ENCODE measurements at regions not wholly inside any gene's neighbourhood (a gene's known extent, or its start where the extent isn't known, plus 50 kb on each side); places are given as distances from the start of the nearest gene placed in this dataset.
"Not testable (repeated sequence)": the region's sequence is repeated elsewhere in the genome, so short reads cannot be mapped to it uniquely, and the experiment has no call there.

DNA sequence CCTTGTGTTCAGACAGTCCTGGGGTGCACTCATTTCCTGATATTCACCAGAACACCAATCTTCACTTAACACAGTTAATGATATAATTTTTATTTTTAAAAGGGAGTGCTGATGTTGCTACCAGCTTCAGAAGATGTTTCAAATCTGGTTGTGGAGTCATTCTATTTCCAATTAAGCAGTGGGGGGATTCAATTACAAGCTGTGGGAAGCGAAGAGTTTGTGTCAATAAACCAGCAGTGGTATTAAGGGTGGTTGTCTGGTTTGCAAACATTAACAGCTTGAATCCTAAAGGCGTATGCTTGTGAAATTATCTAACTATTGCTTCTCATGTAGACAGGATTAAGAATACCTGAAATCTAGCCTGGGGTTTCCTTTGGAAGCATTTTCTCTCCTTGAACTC lies 1637.5 kb upstream of the GOT2 start:
- no peak for DNase-seq (ENCODE audit: low spot score)
- no peak overlapping the region for H3K4me3 Mint-ChIP-seq
- H3K4me1 Mint-ChIP-seq (ENCODE audit: low read depth): no peaks in the 10 kb centered on the region
- no peaks in the 10 kb centered on the region for H3K36me3 Mint-ChIP-seq (ENCODE audit: low read depth)
- H3K9me3 Mint-ChIP-seq: peaks cover 16% of the 10 kb centered on the region
- H3K27me3 Mint-ChIP-seq (ENCODE audit: insufficient read depth): no peaks in the 10 kb centered on the region
- intact Hi-C loops (cut with micrococcal nuclease): no loop called here
- no peak overlapping the region for H3K27ac Mint-ChIP-seq

DNA sequence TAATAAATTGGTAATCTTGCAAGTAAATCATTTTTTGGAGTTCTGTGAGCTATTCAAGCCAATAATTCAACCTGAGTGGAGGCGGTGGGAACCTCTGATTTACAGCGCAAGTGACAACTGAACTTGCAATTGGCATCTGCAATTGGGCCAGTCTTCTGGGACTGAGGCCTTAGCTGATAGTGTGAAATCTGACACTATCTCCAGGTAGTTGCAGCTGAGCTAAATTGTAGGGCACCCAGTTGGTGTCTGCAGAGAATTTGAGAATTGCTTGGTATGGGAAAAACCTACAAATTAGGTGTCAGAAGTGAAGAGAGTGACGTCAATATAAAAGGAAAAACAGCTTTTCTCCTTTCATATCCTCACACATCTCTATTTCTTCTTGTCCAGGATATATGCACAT lies 1633.6 kb upstream of the GOT2 start:
- intact Hi-C loops (cut with micrococcal nuclease): no loop called here
- Mint-ChIP-seq H3K27me3 (ENCODE audit: insufficient read depth) (no peaks in the 10 kb centered on the region), H3K9me3 (peaks cover 5% of the 10 kb centered on the region), H3K36me3 (ENCODE audit: low read depth) (no peaks in the 10 kb centered on the region), H3K27ac (no peak overlapping the region), H3K4me1 (ENCODE audit: low read depth) (no peaks in the 10 kb centered on the region), H3K4me3 (no peak overlapping the region)
- no peak for DNase-seq (ENCODE audit: low spot score)

DNA sequence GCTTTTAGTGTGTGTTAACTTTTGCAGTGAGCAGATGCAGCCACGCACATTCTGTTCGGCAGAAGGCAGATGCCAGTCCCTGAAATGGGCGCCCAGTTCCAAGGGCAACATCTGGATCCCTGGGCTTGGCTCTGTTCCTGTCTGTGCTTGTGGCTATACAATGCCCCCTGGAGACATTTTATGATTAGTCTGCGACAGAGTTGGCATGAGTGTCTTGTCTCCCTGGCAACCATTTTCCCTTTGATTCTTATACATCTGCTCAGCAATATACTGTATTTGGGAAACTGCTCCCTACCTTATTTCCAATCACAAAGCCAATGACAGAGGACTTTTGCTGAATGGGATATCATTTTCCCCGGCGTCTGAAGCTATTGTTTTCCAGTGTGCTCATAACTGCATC lies 1629.5 kb upstream of the GOT2 start:
- DNase-seq (ENCODE audit: low spot score): no peak
- no peaks in the 10 kb centered on the region for H3K4me1 Mint-ChIP-seq (ENCODE audit: low read depth)
- H3K27me3 Mint-ChIP-seq (ENCODE audit: insufficient read depth): no peaks in the 10 kb centered on the region
- H3K4me3 Mint-ChIP-seq: no peak overlapping the region
- H3K36me3 Mint-ChIP-seq (ENCODE audit: low read depth): no peaks in the 10 kb centered on the region
- H3K9me3 Mint-ChIP-seq: peaks cover under 1% of the 10 kb centered on the region
- intact Hi-C loops (cut with micrococcal nuclease): no loop called here
- H3K27ac Mint-ChIP-seq: no peak overlapping the region

DNA sequence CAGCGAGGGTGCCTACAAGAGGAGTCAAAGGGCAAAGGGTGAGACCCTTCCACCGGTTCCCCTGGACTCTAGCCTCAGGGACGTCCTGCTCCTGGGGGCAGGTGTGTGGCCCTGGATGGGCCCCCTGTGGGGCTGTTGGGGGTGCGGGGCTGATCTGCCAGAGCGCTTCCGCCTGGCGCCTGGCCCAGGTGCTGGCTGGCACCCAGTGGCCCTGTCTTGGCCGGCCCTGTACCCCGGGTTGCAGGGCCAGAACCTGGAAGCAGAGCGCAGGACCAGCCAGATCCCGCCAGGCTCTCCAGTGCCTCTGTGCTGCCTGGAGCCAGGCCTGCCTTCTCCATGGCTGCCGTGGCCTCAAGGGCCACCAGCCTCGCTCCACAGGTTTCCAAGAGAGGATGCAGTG lies 1625.8 kb upstream of the GOT2 start:
- H3K4me1 Mint-ChIP-seq (ENCODE audit: low read depth); H3K27ac Mint-ChIP-seq; DNase-seq (ENCODE audit: low spot score); H3K36me3 Mint-ChIP-seq (ENCODE audit: low read depth); H3K9me3 Mint-ChIP-seq; intact Hi-C loops (cut with micrococcal nuclease); H3K27me3 Mint-ChIP-seq (ENCODE audit: insufficient read depth); H3K4me3 Mint-ChIP-seq: not testable (repeated sequence)

DNA sequence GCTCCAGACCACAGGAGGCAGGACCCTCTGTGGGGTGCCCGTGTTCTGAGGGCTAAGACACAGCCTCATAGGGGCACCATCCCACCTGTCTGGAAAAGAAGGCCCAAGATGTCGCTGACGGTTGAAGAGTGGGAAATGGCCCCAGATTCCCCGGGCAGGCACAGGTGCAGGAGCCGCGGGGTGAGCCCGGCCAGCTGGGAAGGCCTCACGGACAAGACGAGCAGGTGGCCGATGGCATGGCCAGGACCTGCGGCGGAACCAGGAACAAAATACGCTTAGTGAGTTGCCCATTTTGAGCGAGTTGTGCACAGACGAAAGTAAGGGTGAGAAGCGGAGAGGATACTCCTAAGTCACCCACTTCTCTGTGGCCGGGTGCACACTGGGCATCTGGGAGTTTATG lies 1625.3 kb upstream of the GOT2 start:
- DNase-seq (ENCODE audit: low spot score); H3K36me3 Mint-ChIP-seq (ENCODE audit: low read depth); H3K4me3 Mint-ChIP-seq; H3K27me3 Mint-ChIP-seq (ENCODE audit: insufficient read depth); H3K9me3 Mint-ChIP-seq; H3K27ac Mint-ChIP-seq; H3K4me1 Mint-ChIP-seq (ENCODE audit: low read depth); intact Hi-C loops (cut with micrococcal nuclease): not testable (repeated sequence)

DNA sequence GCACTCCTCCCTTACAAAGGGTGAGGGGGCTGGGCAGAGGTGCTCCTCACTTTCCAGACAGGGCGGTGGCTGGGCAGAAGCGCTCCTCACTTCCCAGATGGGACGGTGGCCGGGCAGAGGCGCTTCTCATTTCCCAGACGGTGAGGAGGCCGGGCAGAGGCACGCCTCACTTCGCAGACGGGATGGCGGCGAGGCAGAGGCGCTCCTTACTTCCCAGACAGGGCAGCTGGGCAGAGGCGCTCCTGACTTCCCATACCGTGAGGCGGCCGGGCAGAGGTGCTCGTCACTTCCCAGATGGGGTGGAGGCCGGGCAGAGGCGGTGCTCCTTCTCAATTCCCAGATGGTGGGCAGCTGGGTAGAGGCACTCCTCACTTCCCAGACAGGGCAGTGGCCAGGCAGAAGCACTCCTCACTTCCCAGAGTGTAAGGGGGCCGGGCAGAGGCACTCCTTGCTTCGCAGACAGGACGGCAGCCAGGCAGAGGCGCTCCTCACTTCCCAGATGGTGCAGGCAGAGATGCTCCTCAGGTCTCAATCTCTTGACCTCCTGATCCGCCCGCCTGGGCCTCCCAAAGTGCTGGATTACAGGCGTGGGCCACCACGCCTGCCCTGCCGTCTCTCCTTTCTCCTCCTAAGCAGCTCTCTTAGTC lies 1623.9 kb upstream of the GOT2 start:
- intact Hi-C loops (cut with micrococcal nuclease); H3K27me3 Mint-ChIP-seq (ENCODE audit: insufficient read depth); H3K36me3 Mint-ChIP-seq (ENCODE audit: low read depth); H3K9me3 Mint-ChIP-seq; DNase-seq (ENCODE audit: low spot score); H3K4me3 Mint-ChIP-seq; H3K4me1 Mint-ChIP-seq (ENCODE audit: low read depth); H3K27ac Mint-ChIP-seq: not testable (repeated sequence)

DNA sequence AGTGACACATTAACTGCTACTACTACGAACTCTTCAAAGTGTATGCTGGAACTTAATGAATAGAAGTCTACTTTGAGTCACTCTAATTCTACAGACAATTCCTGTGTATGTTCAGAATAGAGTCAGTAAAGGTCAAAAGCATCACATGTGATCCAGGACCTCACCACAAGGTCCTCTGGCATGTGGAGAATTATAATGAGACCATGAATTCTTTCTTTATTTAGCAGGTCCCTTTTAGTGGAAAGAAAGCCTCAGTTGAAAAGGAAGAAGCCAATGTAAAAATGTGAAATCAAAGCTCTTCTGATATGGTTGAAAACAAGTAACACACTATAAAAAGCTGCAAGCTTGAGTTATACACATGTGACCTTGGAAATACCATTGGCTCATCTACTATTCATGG lies 1612.1 kb upstream of the GOT2 start:
- peaks cover 7% of the 10 kb centered on the region for H3K9me3 Mint-ChIP-seq
- no peaks in the 10 kb centered on the region for H3K4me1 Mint-ChIP-seq (ENCODE audit: low read depth)
- H3K4me3 Mint-ChIP-seq: no peak overlapping the region
- no peak overlapping the region for H3K27ac Mint-ChIP-seq
- intact Hi-C loops (cut with micrococcal nuclease): no loop called here
- H3K27me3 Mint-ChIP-seq (ENCODE audit: insufficient read depth): no peaks in the 10 kb centered on the region
- DNase-seq (ENCODE audit: low spot score): no peak
- no peaks in the 10 kb centered on the region for H3K36me3 Mint-ChIP-seq (ENCODE audit: low read depth)

DNA sequence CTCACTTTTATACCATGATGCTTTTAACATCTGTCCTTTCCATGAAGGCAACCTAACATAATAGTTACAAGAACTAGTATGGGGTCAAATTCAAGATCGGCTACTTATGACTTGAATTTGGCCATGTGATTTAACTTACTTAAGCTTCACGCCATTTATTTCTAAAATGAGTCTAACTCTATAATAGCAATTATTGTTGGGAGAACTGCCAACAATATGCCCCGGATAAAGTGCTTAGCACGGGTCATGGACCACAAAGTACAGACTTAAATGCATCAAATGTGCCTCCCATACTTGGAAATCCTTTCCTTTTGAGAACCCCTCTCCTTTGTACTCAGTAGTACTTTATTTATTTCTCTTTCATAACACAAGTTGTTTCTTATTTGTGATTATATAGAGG lies 1603.6 kb upstream of the GOT2 start:
- intact Hi-C loops (cut with micrococcal nuclease): no loop called here
- H3K4me3 Mint-ChIP-seq: no peak overlapping the region
- H3K4me1 Mint-ChIP-seq (ENCODE audit: low read depth): no peaks in the 10 kb centered on the region
- H3K27ac Mint-ChIP-seq: no peak overlapping the region
- peaks cover 11% of the 10 kb centered on the region for H3K9me3 Mint-ChIP-seq
- no peaks in the 10 kb centered on the region for H3K27me3 Mint-ChIP-seq (ENCODE audit: insufficient read depth)
- DNase-seq (ENCODE audit: low spot score): no peak
- no peaks in the 10 kb centered on the region for H3K36me3 Mint-ChIP-seq (ENCODE audit: low read depth)

DNA sequence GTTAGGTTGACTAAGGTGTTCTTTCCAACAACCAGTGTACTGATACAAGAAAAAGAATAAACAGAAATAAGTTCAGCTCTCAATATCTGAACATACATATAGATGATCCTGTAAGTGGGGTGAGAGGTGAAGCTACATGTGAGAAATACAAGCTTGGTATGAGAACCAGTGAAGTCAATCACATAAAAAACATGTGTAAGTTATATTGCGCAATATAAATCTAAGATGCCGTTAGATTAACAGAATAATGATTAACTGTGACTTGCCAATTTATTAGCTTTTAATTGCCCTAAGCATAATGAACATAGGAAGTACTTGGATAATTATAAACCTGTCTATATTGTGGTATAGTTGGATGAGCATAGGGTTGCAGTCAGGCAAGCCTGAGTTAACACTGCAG lies 1597.1 kb upstream of the GOT2 start:
- H3K4me1 Mint-ChIP-seq (ENCODE audit: low read depth): no peaks in the 10 kb centered on the region
- no peak overlapping the region for H3K27ac Mint-ChIP-seq
- no peaks in the 10 kb centered on the region for H3K36me3 Mint-ChIP-seq (ENCODE audit: low read depth)
- H3K4me3 Mint-ChIP-seq: no peak overlapping the region
- peaks cover 22% of the 10 kb centered on the region for H3K9me3 Mint-ChIP-seq
- intact Hi-C loops (cut with micrococcal nuclease): no loop called here
- no peaks in the 10 kb centered on the region for H3K27me3 Mint-ChIP-seq (ENCODE audit: insufficient read depth)
- no peak for DNase-seq (ENCODE audit: low spot score)

DNA sequence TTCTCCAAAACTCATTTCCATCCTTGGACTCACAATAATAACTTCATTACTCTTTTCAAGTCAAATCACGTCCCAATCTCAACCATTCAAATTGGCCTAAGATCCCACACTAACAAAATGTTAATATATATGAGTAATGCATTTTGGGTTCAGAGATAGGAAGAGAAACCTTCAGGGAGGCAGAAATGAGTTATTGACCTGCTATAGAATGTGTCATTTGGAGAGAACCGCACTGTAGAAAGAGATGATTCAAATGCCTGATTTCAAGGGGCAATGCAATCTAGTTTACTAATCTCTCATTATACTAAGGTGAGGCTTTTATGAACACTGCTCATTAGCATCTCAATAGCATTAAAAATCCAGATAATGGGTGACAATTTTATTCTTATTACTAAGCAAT lies 1595.0 kb upstream of the GOT2 start:
- peaks cover 28% of the 10 kb centered on the region for H3K9me3 Mint-ChIP-seq
- H3K4me1 Mint-ChIP-seq (ENCODE audit: low read depth): no peaks in the 10 kb centered on the region
- DNase-seq (ENCODE audit: low spot score): no peak
- intact Hi-C loops (cut with micrococcal nuclease): no loop called here
- no peaks in the 10 kb centered on the region for H3K27me3 Mint-ChIP-seq (ENCODE audit: insufficient read depth)
- no peaks in the 10 kb centered on the region for H3K36me3 Mint-ChIP-seq (ENCODE audit: low read depth)
- no peak overlapping the region for H3K27ac Mint-ChIP-seq
- H3K4me3 Mint-ChIP-seq: no peak overlapping the region

DNA sequence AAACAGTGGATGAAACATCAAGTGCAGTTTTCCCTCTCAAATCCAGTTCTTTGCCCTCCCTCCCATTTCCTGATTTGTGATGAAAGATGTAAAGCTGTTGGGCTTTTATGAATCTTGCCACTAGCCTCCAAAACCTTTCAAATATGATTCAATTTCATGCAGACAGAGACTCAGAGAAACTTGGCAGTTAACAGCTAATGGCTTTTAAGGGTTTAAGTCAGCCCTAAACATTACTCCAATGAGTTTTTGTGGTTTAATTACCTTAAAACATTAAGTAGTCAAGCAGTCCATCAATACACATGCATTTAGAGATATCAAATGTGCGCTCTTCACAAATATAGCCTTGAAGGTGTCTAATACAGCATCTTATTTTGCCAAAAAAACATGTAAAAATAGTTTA lies 1594.0 kb upstream of the GOT2 start:
- intact Hi-C loops (cut with micrococcal nuclease): no loop called here
- H3K4me3 Mint-ChIP-seq: no peak overlapping the region
- no peaks in the 10 kb centered on the region for H3K4me1 Mint-ChIP-seq (ENCODE audit: low read depth)
- no peak for DNase-seq (ENCODE audit: low spot score)
- H3K27ac Mint-ChIP-seq: no peak overlapping the region
- no peaks in the 10 kb centered on the region for H3K27me3 Mint-ChIP-seq (ENCODE audit: insufficient read depth)
- H3K9me3 Mint-ChIP-seq: peaks cover 32% of the 10 kb centered on the region
- no peaks in the 10 kb centered on the region for H3K36me3 Mint-ChIP-seq (ENCODE audit: low read depth)

DNA sequence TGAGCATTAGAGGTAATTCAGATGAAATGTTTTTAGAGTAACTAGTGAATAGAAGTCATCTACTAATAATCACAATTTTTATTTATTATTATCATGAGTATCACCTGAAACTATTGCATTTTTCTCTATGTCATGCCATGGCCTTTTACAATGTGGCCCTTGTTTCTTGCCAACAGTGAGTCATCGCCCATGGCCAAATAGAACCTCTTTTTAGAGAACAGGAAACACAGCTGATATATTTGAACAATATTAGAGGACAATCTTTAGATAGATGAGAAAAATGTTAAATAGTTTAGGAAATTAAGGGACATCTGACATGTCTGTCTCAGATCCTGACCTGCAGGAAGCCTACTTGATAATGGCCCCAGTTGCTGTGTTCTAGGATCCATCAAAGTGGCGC lies 1584.4 kb upstream of the GOT2 start:
- intact Hi-C loops (cut with micrococcal nuclease): no loop called here
- no peaks in the 10 kb centered on the region for H3K4me1 Mint-ChIP-seq (ENCODE audit: low read depth)
- H3K27ac Mint-ChIP-seq: no peak overlapping the region
- H3K9me3 Mint-ChIP-seq: peaks cover 26% of the 10 kb centered on the region
- H3K4me3 Mint-ChIP-seq: no peak overlapping the region
- DNase-seq (ENCODE audit: low spot score): no peak
- H3K27me3 Mint-ChIP-seq (ENCODE audit: insufficient read depth): no peaks in the 10 kb centered on the region
- H3K36me3 Mint-ChIP-seq (ENCODE audit: low read depth): no peaks in the 10 kb centered on the region

DNA sequence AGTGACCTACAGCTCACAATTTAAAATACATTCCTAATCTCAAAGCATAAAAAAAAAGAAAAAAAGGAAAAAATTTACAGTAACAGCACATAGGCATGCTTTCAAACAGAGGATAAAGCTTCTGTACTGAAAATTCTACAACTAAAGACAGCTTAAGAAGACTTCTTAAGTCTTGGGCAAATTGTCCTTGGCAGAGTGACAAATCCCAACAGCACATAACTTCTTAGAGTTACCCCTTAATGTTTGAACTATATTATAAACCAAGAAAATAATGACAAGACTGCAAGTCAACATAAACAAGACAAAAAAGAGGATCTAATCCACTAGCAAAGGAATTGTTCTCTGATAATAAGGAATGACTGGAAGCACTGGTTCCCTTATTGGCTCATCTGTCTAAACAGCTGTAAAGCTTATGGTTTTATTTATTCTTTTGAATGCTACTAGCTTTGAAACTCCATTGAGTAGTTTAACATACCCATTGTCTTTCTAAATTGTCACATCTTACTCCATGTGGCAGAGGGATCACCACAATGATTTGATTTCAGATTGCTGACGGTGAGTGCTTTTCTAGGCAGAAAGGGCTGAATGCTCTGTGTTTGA lies 1576.8 kb upstream of the GOT2 start:
- H3K27ac Mint-ChIP-seq: no peak overlapping the region
- intact Hi-C loops (cut with micrococcal nuclease): no loop called here
- peaks cover 10% of the 10 kb centered on the region for H3K9me3 Mint-ChIP-seq
- DNase-seq (ENCODE audit: low spot score): no peak
- no peaks in the 10 kb centered on the region for H3K27me3 Mint-ChIP-seq (ENCODE audit: insufficient read depth)
- no peak overlapping the region for H3K4me3 Mint-ChIP-seq
- H3K4me1 Mint-ChIP-seq (ENCODE audit: low read depth): no peaks in the 10 kb centered on the region
- no peaks in the 10 kb centered on the region for H3K36me3 Mint-ChIP-seq (ENCODE audit: low read depth)

DNA sequence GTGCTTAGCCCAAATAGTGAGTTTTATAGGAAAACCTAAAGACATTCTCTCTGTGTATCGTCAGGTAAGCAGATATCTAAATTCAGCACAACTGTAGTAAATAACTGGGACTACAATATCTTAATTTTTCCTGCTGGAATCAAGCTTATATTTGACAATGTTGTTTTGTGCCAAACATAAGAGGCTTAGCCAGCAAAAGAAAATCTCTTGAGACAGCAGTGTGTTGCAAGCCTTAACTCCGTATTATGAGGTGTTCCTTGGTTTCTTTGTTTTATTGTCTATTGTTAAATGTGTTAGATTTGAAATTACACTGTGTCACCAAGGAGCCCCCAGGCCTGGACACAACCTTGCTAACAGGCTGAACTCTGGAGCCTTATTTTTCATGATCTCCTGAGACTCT lies 1570.6 kb upstream of the GOT2 start:
- H3K9me3 Mint-ChIP-seq: peaks cover 9% of the 10 kb centered on the region
- H3K4me3 Mint-ChIP-seq: no peak overlapping the region
- H3K4me1 Mint-ChIP-seq (ENCODE audit: low read depth): no peaks in the 10 kb centered on the region
- no peaks in the 10 kb centered on the region for H3K36me3 Mint-ChIP-seq (ENCODE audit: low read depth)
- H3K27ac Mint-ChIP-seq: no peak overlapping the region
- intact Hi-C loops (cut with micrococcal nuclease): no loop called here
- H3K27me3 Mint-ChIP-seq (ENCODE audit: insufficient read depth): no peaks in the 10 kb centered on the region
- no peak for DNase-seq (ENCODE audit: low spot score)
